Activated naive CD8-positive, alpha-beta T cell treated with anti-CD3 and anti-CD28 coated beads for 36 hours (primary cell): ENCODE measurements at regions not wholly inside any gene's neighbourhood (a gene's known extent, or its start where the extent isn't known, plus 50 kb on each side); places are given as distances from the start of the nearest gene placed in this dataset.
"Not testable (repeated sequence)": the region's sequence is repeated elsewhere in the genome, so short reads cannot be mapped to it uniquely, and the experiment has no call there.

Experiments used
- DNase-seq: peaks from one replicate; pipeline ENCODE4 v3.0.0; 2021
- H3K27ac Mint-ChIP-seq: one replicate; pipeline ENCODE4 v1.8.0; 2022; ENCODE audit warnings: mild to moderate bottlenecking, moderate library complexity, mixed read lengths
- H3K27me3 Mint-ChIP-seq: one replicate; pipeline ENCODE4 v1.8.0; 2022; ENCODE audit warnings: mild to moderate bottlenecking, mixed read lengths
- H3K36me3 Mint-ChIP-seq: one replicate; pipeline ENCODE4 v1.8.0; 2021; ENCODE audit warnings: mild to moderate bottlenecking, mixed read lengths
- H3K4me1 Mint-ChIP-seq: one replicate; pipeline ENCODE4 v1.8.0; 2021; ENCODE audit warnings: mixed read lengths
- H3K4me3 Mint-ChIP-seq: one replicate; pipeline ENCODE4 v1.8.0; 2022; ENCODE audit warnings: mild to moderate bottlenecking, moderate library complexity, mixed read lengths
- H3K9me3 Mint-ChIP-seq: one replicate; pipeline ENCODE4 v1.8.0; 2022; ENCODE audit warnings: mixed read lengths

- H3K27me3 Mint-ChIP-seq = peaks cover 3% of the 10 kb centered on the region
- DNase-seq = no peak
- H3K9me3 Mint-ChIP-seq = no peaks in the 10 kb centered on the region
- no peak overlapping the region for H3K4me3 Mint-ChIP-seq
- peaks cover 3% of the 10 kb centered on the region for H3K4me1 Mint-ChIP-seq
- H3K36me3 Mint-ChIP-seq = no peaks in the 10 kb centered on the region
- no peak overlapping the region for H3K27ac Mint-ChIP-seq
Measured at GRCh38 chr18:59038295-59039039, 101.2 kb upstream of the SEC11C start.

- not testable (repeated sequence) for H3K27ac Mint-ChIP-seq, H3K4me1 Mint-ChIP-seq, H3K4me3 Mint-ChIP-seq, H3K36me3 Mint-ChIP-seq, H3K27me3 Mint-ChIP-seq, H3K9me3 Mint-ChIP-seq, DNase-seq
Measured at GRCh38 chr18:59039040-59039320, 100.7 kb upstream of the SEC11C start.

GRCh38 chr18:59039449-59039848 lies 100.2 kb upstream of the SEC11C start:
- Mint-ChIP-seq H3K36me3 (no peaks in the 10 kb centered on the region), H3K4me3 (no peak overlapping the region), H3K9me3 (no peaks in the 10 kb centered on the region), H3K27ac (no peak overlapping the region), H3K4me1 (peaks cover 3% of the 10 kb centered on the region), H3K27me3 (peaks cover 2% of the 10 kb centered on the region)
- DNase-seq = no peak

- Mint-ChIP-seq H3K27ac (no peak overlapping the region), H3K36me3 (no peaks in the 10 kb centered on the region), H3K27me3 (no peaks in the 10 kb centered on the region), H3K4me3 (no peak overlapping the region), H3K9me3 (no peaks in the 10 kb centered on the region), H3K4me1 (peaks cover 3% of the 10 kb centered on the region)
- DNase-seq = no peak
Measured at GRCh38 chr18:59040770-59041148, 98.9 kb upstream of the SEC11C start.

DNA sequence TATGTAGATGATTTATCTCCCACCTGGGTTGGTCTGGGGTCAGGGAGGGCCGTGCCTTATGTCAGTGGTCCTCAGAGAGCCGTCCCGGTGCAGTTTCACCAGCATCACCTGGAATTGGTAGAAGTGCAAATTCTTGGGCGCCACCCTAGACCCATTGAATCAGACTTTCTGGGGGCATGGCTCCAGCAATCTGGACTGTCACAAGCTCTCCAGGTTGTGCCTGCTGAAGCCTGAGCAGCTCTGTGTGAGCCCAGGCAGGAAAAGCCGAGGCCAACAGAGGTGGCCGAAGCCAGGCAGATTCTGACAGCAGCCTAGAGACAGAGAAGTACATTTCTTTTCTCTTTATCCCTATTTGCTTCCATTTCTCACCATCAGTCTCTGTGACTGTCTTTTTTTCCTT lies 98.4 kb upstream of the SEC11C start:
- H3K9me3 Mint-ChIP-seq = no peaks in the 10 kb centered on the region
- no peak overlapping the region for H3K27ac Mint-ChIP-seq

GRCh38 chr18:59041819-59042815 lies 97.6 kb upstream of the SEC11C start:
- Mint-ChIP-seq H3K27me3 (peaks cover 3% of the 10 kb centered on the region), H3K36me3 (no peaks in the 10 kb centered on the region), H3K27ac (no peak overlapping the region), H3K4me3 (no peak overlapping the region), H3K9me3 (no peaks in the 10 kb centered on the region), H3K4me1 (peaks cover 3% of the 10 kb centered on the region)
- no peak for DNase-seq

More for the DNA sequence above, 98.4 kb upstream of the SEC11C start:
- Mint-ChIP-seq H3K4me1 (peaks cover 3% of the 10 kb centered on the region), H3K27me3 (no peaks in the 10 kb centered on the region), H3K36me3 (no peaks in the 10 kb centered on the region), H3K4me3 (no peak overlapping the region)
- no peak for DNase-seq

- Mint-ChIP-seq H3K4me1 (no peaks in the 10 kb centered on the region), H3K36me3 (no peaks in the 10 kb centered on the region), H3K4me3 (no peak overlapping the region), H3K27ac (no peak overlapping the region), H3K9me3 (no peaks in the 10 kb centered on the region), H3K27me3 (peaks cover 20% of the 10 kb centered on the region)
- DNase-seq = no peak
Measured at GRCh38 chr18:59044855-59045254, 94.8 kb upstream of the SEC11C start.

- H3K27ac Mint-ChIP-seq = no peak overlapping the region
- H3K4me3 Mint-ChIP-seq = no peak overlapping the region
- peaks cover 22% of the 10 kb centered on the region for H3K27me3 Mint-ChIP-seq
- H3K36me3 Mint-ChIP-seq = no peaks in the 10 kb centered on the region
- H3K9me3 Mint-ChIP-seq = no peaks in the 10 kb centered on the region
- H3K4me1 Mint-ChIP-seq = no peaks in the 10 kb centered on the region
- no peak for DNase-seq
Measured at GRCh38 chr18:59047321-59048047, 92.2 kb upstream of the SEC11C start.

- peaks cover 22% of the 10 kb centered on the region for H3K27me3 Mint-ChIP-seq
- no peak for DNase-seq
- no peak overlapping the region for H3K27ac Mint-ChIP-seq
- H3K4me3 Mint-ChIP-seq = no peak overlapping the region
- no peaks in the 10 kb centered on the region for H3K9me3 Mint-ChIP-seq
- H3K4me1 Mint-ChIP-seq = no peaks in the 10 kb centered on the region
- H3K36me3 Mint-ChIP-seq = no peaks in the 10 kb centered on the region
Measured at GRCh38 chr18:59048048-59048363, 91.7 kb upstream of the SEC11C start.

DNA sequence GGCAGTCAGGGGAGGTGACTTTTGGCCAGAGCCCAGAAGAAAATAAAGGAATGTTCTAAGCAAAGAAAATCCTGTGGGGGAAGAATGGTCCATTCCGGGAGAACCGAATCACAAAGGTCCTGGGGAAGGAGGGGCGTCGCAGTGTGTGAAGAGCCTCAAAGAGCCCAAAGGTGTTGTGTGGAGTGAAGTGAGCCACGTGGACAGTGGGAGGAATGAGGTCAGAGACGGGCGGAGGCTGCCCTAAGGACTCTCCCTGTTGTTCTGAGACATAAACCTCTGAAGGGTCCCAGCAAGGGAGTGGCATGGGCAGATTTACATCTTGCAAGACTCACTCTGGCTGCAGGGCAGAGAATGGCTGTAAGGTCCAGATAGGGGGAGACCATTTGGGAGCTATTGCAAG lies 91.3 kb upstream of the SEC11C start:
- no peak overlapping the region for H3K27ac Mint-ChIP-seq
- H3K27me3 Mint-ChIP-seq = peaks cover 22% of the 10 kb centered on the region
- no peak for DNase-seq
- H3K4me1 Mint-ChIP-seq = no peaks in the 10 kb centered on the region
- H3K9me3 Mint-ChIP-seq = no peaks in the 10 kb centered on the region
- H3K4me3 Mint-ChIP-seq = no peak overlapping the region
- H3K36me3 Mint-ChIP-seq = no peaks in the 10 kb centered on the region

DNA sequence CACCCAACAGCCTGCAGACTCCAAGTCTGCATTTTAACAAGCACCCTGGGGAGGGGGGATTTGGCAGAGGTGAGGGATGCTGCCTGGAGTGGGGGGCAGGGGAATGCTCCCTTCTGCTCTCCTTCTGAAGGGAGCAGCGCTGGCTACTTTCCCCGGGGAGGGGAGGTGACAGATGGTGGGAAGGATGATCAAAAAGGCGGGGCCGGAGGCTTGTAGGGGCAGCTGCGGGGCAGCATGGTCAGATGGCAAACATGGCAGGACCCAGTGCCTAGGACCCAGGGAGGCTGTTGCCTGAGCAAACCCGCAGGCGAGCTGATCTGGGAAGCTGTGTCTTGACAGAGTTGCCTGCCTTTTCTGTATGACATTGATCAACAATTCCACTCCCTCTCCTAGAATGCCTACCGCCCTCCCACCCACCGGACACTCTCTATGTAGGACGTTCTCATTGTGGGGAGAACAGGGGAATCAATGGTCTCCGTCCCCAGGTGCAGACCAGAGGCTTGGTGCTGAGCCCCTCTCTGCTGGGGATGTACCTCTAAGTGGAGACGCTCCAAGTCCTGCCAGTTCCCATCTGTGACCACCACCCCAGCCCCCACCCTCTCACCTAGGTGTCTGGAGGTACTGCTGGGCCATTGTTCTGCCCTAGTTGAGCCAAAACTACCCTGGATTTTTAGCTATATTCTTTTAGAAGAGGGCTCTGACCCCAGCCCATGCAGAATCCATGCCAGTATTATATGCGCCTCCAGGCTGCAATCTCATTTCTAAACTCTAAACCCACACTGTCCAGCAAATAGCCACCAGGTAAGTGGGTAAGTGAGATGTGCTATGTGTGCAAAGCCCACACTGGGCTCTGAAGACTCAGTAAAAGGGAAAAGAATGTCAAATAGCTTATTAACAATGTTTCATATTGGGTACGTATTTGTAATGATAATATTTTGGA lies 89.7 kb upstream of the SEC11C start:
- H3K27ac Mint-ChIP-seq = no peak overlapping the region

DNA sequence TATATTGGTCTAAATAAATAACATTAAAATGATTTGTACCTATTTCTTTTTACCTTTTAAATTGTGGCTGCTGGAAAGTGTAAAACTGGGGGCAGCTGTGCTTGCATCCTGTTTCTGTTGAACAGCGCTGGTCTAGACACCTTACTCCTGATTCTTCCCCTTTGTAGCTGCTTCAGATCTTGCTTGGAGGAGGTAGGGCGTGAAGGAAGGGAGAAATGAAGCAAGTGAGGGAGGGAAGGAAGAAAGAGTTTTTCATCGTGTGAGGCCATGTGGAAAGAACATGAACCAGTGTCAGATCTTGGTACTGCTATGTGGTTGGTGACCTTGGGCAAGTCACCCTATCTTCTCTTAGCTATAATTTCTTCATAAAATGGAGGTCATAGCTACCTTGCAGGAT lies 89.0 kb upstream of the SEC11C start:
- H3K9me3 Mint-ChIP-seq = no peaks in the 10 kb centered on the region
- H3K4me1 Mint-ChIP-seq = no peaks in the 10 kb centered on the region
- no peak for DNase-seq
- no peak overlapping the region for H3K4me3 Mint-ChIP-seq
- H3K36me3 Mint-ChIP-seq = no peaks in the 10 kb centered on the region
- peaks cover 22% of the 10 kb centered on the region for H3K27me3 Mint-ChIP-seq
- H3K27ac Mint-ChIP-seq = no peak overlapping the region

More for the DNA sequence above, 89.7 kb upstream of the SEC11C start:
- no peak for DNase-seq
- Mint-ChIP-seq H3K9me3 (no peaks in the 10 kb centered on the region), H3K36me3 (no peaks in the 10 kb centered on the region), H3K27me3 (peaks cover 22% of the 10 kb centered on the region), H3K4me1 (no peaks in the 10 kb centered on the region), H3K4me3 (no peak overlapping the region)

DNA sequence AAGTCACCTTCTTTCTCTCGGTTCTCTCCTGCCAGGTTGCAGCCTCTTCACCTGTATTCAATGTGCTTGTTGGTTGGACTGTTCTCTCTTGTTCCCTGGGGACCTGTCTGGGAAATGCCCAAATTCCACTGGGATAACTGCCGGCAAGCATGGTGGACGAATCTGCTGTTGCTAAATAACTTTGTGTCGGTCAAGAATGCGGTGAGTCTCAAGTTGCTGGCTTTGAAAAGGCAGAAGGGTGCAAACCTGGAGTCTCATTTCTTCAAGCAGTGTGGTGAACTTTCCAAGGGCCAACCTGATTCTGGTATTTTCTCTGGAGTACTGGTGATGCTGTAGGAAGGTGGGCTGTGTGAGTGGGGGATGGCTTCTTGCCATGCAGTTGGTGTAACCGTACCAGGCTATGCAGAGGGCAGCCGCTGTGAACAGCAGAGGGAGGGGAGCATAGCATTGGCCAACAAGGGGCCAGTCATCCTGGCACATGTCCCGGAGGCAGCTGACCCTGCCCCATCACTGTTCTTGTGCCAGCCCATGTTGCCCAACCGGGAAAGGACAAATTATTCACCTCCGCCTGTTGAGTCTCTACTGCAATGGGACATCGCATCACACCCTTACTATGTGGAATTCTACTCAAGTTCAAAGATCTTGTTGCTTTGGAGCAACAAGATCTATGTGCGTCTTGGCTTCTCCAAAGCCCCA lies 88.1 kb upstream of the SEC11C start:
- Mint-ChIP-seq H3K27ac (no peak overlapping the region), H3K27me3 (peaks cover 22% of the 10 kb centered on the region), H3K4me1 (no peaks in the 10 kb centered on the region), H3K9me3 (no peaks in the 10 kb centered on the region), H3K4me3 (no peak overlapping the region), H3K36me3 (no peaks in the 10 kb centered on the region)
- no peak for DNase-seq
